ENCODE measurements at regions not wholly inside any gene's neighbourhood (a gene's known extent, or its start where the extent isn't known, plus 50 kb on each side); places are given as distances from the start of the nearest gene placed in this dataset.

- Histone ChIP-seq H3F3A (ENCODE audit: insufficient read depth, low read depth) (no peaks in the 10 kb centered on the region), H3K36me3 (ENCODE audit: low read depth) (no peaks in the 10 kb centered on the region), H2AFZ (no peak overlapping the region), H3K27ac (no peak overlapping the region), H3K4me1 (replicated peaks; ENCODE audit: insufficient read depth) (no peaks in the 10 kb centered on the region), H3K9me3 (ENCODE audit: insufficient read depth, low read depth) (peaks cover 1% of the 10 kb centered on the region), H3K9me2 (ENCODE audit: insufficient read depth) (no peaks in the 10 kb centered on the region), H3K27me3 (ENCODE audit: insufficient read depth, low read depth) (no peaks in the 10 kb centered on the region), H4K20me1 (ENCODE audit: insufficient read depth) (no peaks in the 10 kb centered on the region), H3K4me3 (no peak overlapping the region), H3K79me2 (ENCODE audit: low read depth) (no peaks in the 10 kb centered on the region), H3K4me2 (no peak overlapping the region)
- intact Hi-C loops (cut with micrococcal nuclease; ENCODE audit: unreplicated experiment) = no loop called here
- no peak for DNase-seq
- ChIA-PET CTCF (no interaction called here), POLR2A (ENCODE audit: unreplicated experiment) (no interaction called here)
- TF ChIP-seq CTCF (conservative IDR thresholded peaks at IDR 0.05) (no peak), EZH2 (IDR thresholded peaks at IDR 0.05; ENCODE audit: low read depth) (no peak)
- no TSS peak for BruUV-seq (replicated peaks)
Observed at GRCh38 chr2:150122871-150123613, 364.4 kb downstream of the RND3 start.

GRCh38 chr2:150122156-150122555 lies 365.3 kb downstream of the RND3 start:
- H3K9me2 ChIP-seq (ENCODE audit: insufficient read depth) = no peaks in the 10 kb centered on the region
- TF ChIP-seq EZH2 (IDR thresholded peaks at IDR 0.05; ENCODE audit: low read depth) (no peak), CTCF (conservative IDR thresholded peaks at IDR 0.05) (no peak)
- H2AFZ ChIP-seq = no peak overlapping the region
- intact Hi-C loops (cut with micrococcal nuclease; ENCODE audit: unreplicated experiment) = no loop called here
- POLR2A ChIA-PET (ENCODE audit: unreplicated experiment) = no interaction called here
- no peaks in the 10 kb centered on the region for H4K20me1 ChIP-seq (ENCODE audit: insufficient read depth)
- no TSS peak for BruUV-seq (replicated peaks)
- no peaks in the 10 kb centered on the region for H3K36me3 ChIP-seq (ENCODE audit: low read depth)
- no peaks in the 10 kb centered on the region for H3K4me1 ChIP-seq (replicated peaks; ENCODE audit: insufficient read depth)
- H3F3A ChIP-seq (ENCODE audit: insufficient read depth, low read depth) = no peaks in the 10 kb centered on the region
- no peaks in the 10 kb centered on the region for H3K9me3 ChIP-seq (ENCODE audit: insufficient read depth, low read depth)
- H3K79me2 ChIP-seq (ENCODE audit: low read depth) = no peaks in the 10 kb centered on the region
- no peak for DNase-seq
- no peak overlapping the region for H3K4me3 ChIP-seq
- CTCF ChIA-PET = no interaction called here
- no peak overlapping the region for H3K27ac ChIP-seq
- H3K27me3 ChIP-seq (ENCODE audit: insufficient read depth, low read depth) = no peaks in the 10 kb centered on the region
- H3K4me2 ChIP-seq = no peak overlapping the region

GRCh38 chr2:150120326-150120955 lies 367.0 kb downstream of the RND3 start:
- Histone ChIP-seq H3K4me1 (replicated peaks; ENCODE audit: insufficient read depth) (no peaks in the 10 kb centered on the region), H3K4me3 (no peak overlapping the region), H3K79me2 (ENCODE audit: low read depth) (no peaks in the 10 kb centered on the region), H3K9me3 (ENCODE audit: insufficient read depth, low read depth) (no peaks in the 10 kb centered on the region), H2AFZ (no peak overlapping the region), H3K27ac (no peak overlapping the region), H4K20me1 (ENCODE audit: insufficient read depth) (no peaks in the 10 kb centered on the region), H3K4me2 (no peak overlapping the region), H3K27me3 (ENCODE audit: insufficient read depth, low read depth) (no peaks in the 10 kb centered on the region), H3K36me3 (ENCODE audit: low read depth) (no peaks in the 10 kb centered on the region), H3F3A (ENCODE audit: insufficient read depth, low read depth) (no peaks in the 10 kb centered on the region), H3K9me2 (ENCODE audit: insufficient read depth) (no peaks in the 10 kb centered on the region)
- POLR2A ChIA-PET (ENCODE audit: unreplicated experiment) = no interaction called here
- CTCF ChIA-PET = no interaction called here
- no TSS peak for BruUV-seq (replicated peaks)
- TF ChIP-seq CTCF (conservative IDR thresholded peaks at IDR 0.05) = no peak
- TF ChIP-seq EZH2 (IDR thresholded peaks at IDR 0.05; ENCODE audit: low read depth) = no peak
- DNase-seq = no peak
- intact Hi-C loops (cut with micrococcal nuclease; ENCODE audit: unreplicated experiment) = no loop called here

Data from PC-9 (cell line).